ENCODE measurements at regions not wholly inside any gene's neighbourhood (a gene's known extent, or its start where the extent isn't known, plus 50 kb on each side); places are given as distances from the start of the nearest gene placed in this dataset.

GRCh38 chr6:164911873-164912580 lies 397.4 kb downstream of the C6orf118 start:
- no peak for DNase-seq

- DNase-seq, result no peak
These were observed 398.3 kb downstream of the C6orf118 start for GRCh38 chr6:164911151-164911550.

- DNase-seq, result no peak
These were observed 402.6 kb downstream of the C6orf118 start for GRCh38 chr6:164906766-164907165.

- DNase-seq, result no peak
These were observed 404.1 kb downstream of the C6orf118 start for GRCh38 chr6:164905311-164905710.

GRCh38 chr6:164898412-164898811 lies 411.0 kb downstream of the C6orf118 start:
- no peak for DNase-seq

GRCh38 chr6:164897523-164898235 lies 411.7 kb downstream of the C6orf118 start:
- no peak for DNase-seq

- DNase-seq, result no peak
These were observed 419.4 kb downstream of the C6orf118 start for GRCh38 chr6:164889980-164890379.

- no peak for DNase-seq
These were observed 421.7 kb downstream of the C6orf118 start for GRCh38 chr6:164887660-164888059.

GRCh38 chr6:164882236-164882635 lies 427.2 kb downstream of the C6orf118 start:
- no peak for DNase-seq

GRCh38 chr6:164871783-164872182 lies 437.6 kb downstream of the C6orf118 start:
- DNase-seq, result no peak

- DNase-seq, result no peak
These were observed 439.2 kb downstream of the C6orf118 start for GRCh38 chr6:164870164-164870563.

GRCh38 chr6:164861967-164862366 lies 447.4 kb downstream of the C6orf118 start:
- no peak for DNase-seq

- DNase-seq, result no peak
These were observed 449.6 kb downstream of the C6orf118 start for GRCh38 chr6:164859816-164860215.

- DNase-seq, result no peak
These were observed 453.3 kb downstream of the C6orf118 start for GRCh38 chr6:164856138-164856537.

GRCh38 chr6:164855281-164855680 lies 454.1 kb downstream of the C6orf118 start:
- DNase-seq, result no peak

- no peak for DNase-seq
These were observed 454.9 kb downstream of the C6orf118 start for GRCh38 chr6:164854526-164854925.

GRCh38 chr6:164845773-164846172 lies 463.6 kb downstream of the C6orf118 start:
- DNase-seq, result no peak

- DNase-seq, result no peak
These were observed 467.3 kb downstream of the C6orf118 start for GRCh38 chr6:164842085-164842484.

GRCh38 chr6:164838068-164838615 lies 471.3 kb downstream of the C6orf118 start:
- DNase-seq, result no peak

- DNase-seq, result no peak
These were observed 472.9 kb downstream of the C6orf118 start for GRCh38 chr6:164836486-164836885.

GRCh38 chr6:164832410-164832809 lies 477.0 kb downstream of the C6orf118 start:
- DNase-seq, result no peak

GRCh38 chr6:164827537-164827936 lies 481.9 kb downstream of the C6orf118 start:
- no peak for DNase-seq

- peak; percentile 0 for DNase-seq
These were observed 482.5 kb downstream of the C6orf118 start for GRCh38 chr6:164826831-164827468.

GRCh38 chr6:164825386-164825785 lies 484.0 kb downstream of the C6orf118 start:
- no peak for DNase-seq
